A673 (cell line): ENCODE measurements at regions not wholly inside any gene's neighbourhood (a gene's known extent, or its start where the extent isn't known, plus 50 kb on each side); places are given as distances from the start of the nearest gene placed in this dataset.

ENCODE experiments used
- BruUV-seq: library from RNA; stranded (reverse); fragments of 400-500 nt; replicated peaks from 2 replicates; lab custom pipeline; 2021; lab: Mats Ljungman, UMichigan
- CTCF ChIA-PET: fragments of 300-600 bp; sonication (Branson Sonifier 250); formaldehyde crosslinking; loops from one replicate; lab custom pipeline; 2022; ENCODE audit warnings: antibody characterized with exemption; lab: Charles Lee
- POLR2A ChIA-PET: fragments of 300-600 bp; sonication (Branson Sonifier 250); formaldehyde crosslinking; loops from one replicate; lab custom pipeline; 2022; ENCODE audit warnings: antibody characterized with exemption; ENCODE audit not compliant: low non-redundant PET; lab: Charles Lee
- DNase-seq: peaks from one replicate; pipeline ENCODE4 v3.0.0-alpha.2; 2015; ENCODE audit warnings: low spot score
- H3K27ac ChIP-seq: fragments of 200-600 bp; sonication (generic); 2 replicates; pipeline ENCODE4 v1.5.1; 2016; ENCODE audit warnings: mixed run types, low read depth, mild to moderate bottlenecking, mixed read lengths, antibody characterized with exemption, low read length; ENCODE audit not compliant: poor library complexity, severe bottlenecking
- H3K27me3 ChIP-seq: fragments of 200-600 bp; sonication (generic); replicated peaks from 2 replicates; pipeline ENCODE4 v1.6.1; 2017; ENCODE audit warnings: mixed run types, low read depth, mild to moderate bottlenecking, mixed read lengths, antibody characterized with exemption, low read length; ENCODE audit not compliant: insufficient read depth, poor library complexity
- H3K36me3 ChIP-seq: fragments of 200-600 bp; sonication (generic); 2 replicates; pipeline ENCODE4 v1.6.1; 2016; ENCODE audit warnings: mixed run types, mild to moderate bottlenecking, mixed read lengths, antibody characterized with exemption, low read length; ENCODE audit not compliant: insufficient read depth, poor library complexity, severe bottlenecking
- H3K4me1 ChIP-seq: fragments of 200-600 bp; sonication (generic); 2 replicates; pipeline ENCODE4 v1.6.1; 2017; ENCODE audit warnings: mixed run types, mild to moderate bottlenecking, mixed read lengths, antibody characterized with exemption, low read length; ENCODE audit not compliant: insufficient read depth, poor library complexity, severe bottlenecking
- H3K4me3 ChIP-seq: fragments of 200-600 bp; sonication (generic); 2 replicates; pipeline ENCODE4 v1.5.1; 2016; ENCODE audit warnings: low read depth, mixed run types, mild to moderate bottlenecking, mixed read lengths, low read length; ENCODE audit not compliant: poor library complexity, severe bottlenecking
- H3K9me3 ChIP-seq: fragments of 200-600 bp; sonication (generic); 2 replicates; pipeline ENCODE4 v1.6.1; 2016; ENCODE audit warnings: mixed run types, low read depth, mild to moderate bottlenecking, mixed read lengths, antibody characterized with exemption, low read length; ENCODE audit not compliant: poor library complexity, severe bottlenecking
- CTCF ChIP-seq: fragments of 300-800, 200-600 bp; sonication (generic); conservative IDR thresholded peaks from 2 replicates; pipeline ENCODE4 v1.5.1; 2017; ENCODE audit warnings: low read depth, mild to moderate bottlenecking, antibody characterized with exemption, low read length, moderate library complexity, mixed read lengths
- EZH2 ChIP-seq: fragments of 200-600 bp; sonication (generic); IDR thresholded peaks from 2 replicates; pipeline ENCODE4 v1.6.1; 2017; ENCODE audit warnings: borderline replicate concordance, low read depth, mild to moderate bottlenecking, mixed read lengths, antibody characterized with exemption, low read length; ENCODE audit not compliant: poor library complexity, severe bottlenecking
- intact Hi-C: fragments of 100-400 bp; cut with micrococcal nuclease; formaldehyde crosslinking; loops from one replicate; pipeline ENCODE4 v1.10.0; 2022; ENCODE audit not compliant: unreplicated experiment

GRCh38 chr6:105943514-105943913 is 142.6 kb upstream of the PRDM1 start:
- Histone ChIP-seq H3K4me3 (no peak overlapping the region), H3K36me3 (no peaks in the 10 kb centered on the region), H3K4me1 (no peaks in the 10 kb centered on the region), H3K9me3 (no peaks in the 10 kb centered on the region), H3K27ac (no peak overlapping the region), H3K27me3 (peaks cover 41% of the 10 kb centered on the region)
- no peak for DNase-seq
- no TSS peak for BruUV-seq
- ChIA-PET POLR2A (no interaction called here), CTCF (no interaction called here)
- no peak for TF ChIP-seq CTCF
- TF ChIP-seq EZH2, result no peak
- intact Hi-C loops, result no loop called here

- Histone ChIP-seq H3K27ac (no peak overlapping the region), H3K27me3 (peaks cover 41% of the 10 kb centered on the region), H3K4me3 (no peak overlapping the region), H3K9me3 (no peaks in the 10 kb centered on the region), H3K36me3 (no peaks in the 10 kb centered on the region), H3K4me1 (no peaks in the 10 kb centered on the region)
- TF ChIP-seq CTCF (no peak), EZH2 (no peak)
- ChIA-PET CTCF (no interaction called here), POLR2A (no interaction called here)
- BruUV-seq, result no TSS peak
- DNase-seq, result no peak
- intact Hi-C loops, result no loop called here
Measured at GRCh38 chr6:105941621-105942412, 144.3 kb upstream of the PRDM1 start.

GRCh38 chr6:105940990-105941389 is 145.1 kb upstream of the PRDM1 start:
- no TSS peak for BruUV-seq
- no peaks in the 10 kb centered on the region for H3K9me3 ChIP-seq
- TF ChIP-seq EZH2 (no peak), CTCF (no peak)
- ChIA-PET POLR2A (no interaction called here), CTCF (no interaction called here)
- no peak overlapping the region for H3K4me3 ChIP-seq
- intact Hi-C loops, result no loop called here
- no peaks in the 10 kb centered on the region for H3K36me3 ChIP-seq
- H3K27me3 ChIP-seq, result peaks cover 41% of the 10 kb centered on the region
- no peak overlapping the region for H3K27ac ChIP-seq
- H3K4me1 ChIP-seq, result no peaks in the 10 kb centered on the region
- DNase-seq, result no peak
